ENCODE measurements at regions not wholly inside any gene's neighbourhood (a gene's known extent, or its start where the extent isn't known, plus 50 kb on each side); places are given as distances from the start of the nearest gene placed in this dataset.

DNA sequence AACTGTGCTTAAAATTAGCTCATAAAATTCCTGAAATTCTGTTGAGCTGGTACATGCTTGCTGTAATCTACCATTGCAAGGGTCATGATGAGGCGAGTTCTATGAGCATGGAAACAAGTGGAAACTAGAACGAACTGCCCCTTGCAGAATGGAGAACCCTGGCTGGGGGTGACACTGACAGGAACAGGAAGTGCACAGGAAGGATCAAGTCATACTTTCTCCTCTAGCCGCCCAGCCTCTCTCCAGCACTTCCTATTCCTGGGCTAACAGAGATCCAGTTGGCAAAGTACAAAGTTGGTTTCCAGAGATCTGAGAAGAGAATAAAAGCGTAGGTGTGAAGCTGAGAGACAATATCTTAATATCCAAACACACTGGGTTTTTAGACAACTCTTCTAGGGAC, 414.2 kb upstream of the PODXL start:
- TF ChIP-seq, protein P1, sequence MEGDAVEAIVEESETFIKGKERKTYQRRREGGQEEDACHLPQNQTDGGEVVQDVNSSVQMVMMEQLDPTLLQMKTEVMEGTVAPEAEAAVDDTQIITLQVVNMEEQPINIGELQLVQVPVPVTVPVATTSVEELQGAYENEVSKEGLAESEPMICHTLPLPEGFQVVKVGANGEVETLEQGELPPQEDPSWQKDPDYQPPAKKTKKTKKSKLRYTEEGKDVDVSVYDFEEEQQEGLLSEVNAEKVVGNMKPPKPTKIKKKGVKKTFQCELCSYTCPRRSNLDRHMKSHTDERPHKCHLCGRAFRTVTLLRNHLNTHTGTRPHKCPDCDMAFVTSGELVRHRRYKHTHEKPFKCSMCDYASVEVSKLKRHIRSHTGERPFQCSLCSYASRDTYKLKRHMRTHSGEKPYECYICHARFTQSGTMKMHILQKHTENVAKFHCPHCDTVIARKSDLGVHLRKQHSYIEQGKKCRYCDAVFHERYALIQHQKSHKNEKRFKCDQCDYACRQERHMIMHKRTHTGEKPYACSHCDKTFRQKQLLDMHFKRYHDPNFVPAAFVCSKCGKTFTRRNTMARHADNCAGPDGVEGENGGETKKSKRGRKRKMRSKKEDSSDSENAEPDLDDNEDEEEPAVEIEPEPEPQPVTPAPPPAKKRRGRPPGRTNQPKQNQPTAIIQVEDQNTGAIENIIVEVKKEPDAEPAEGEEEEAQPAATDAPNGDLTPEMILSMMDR (IDR thresholded peaks at IDR 0.05; ENCODE audit: low read depth, low read length, poor library complexity, severe bottlenecking) = no peak
- TF ChIP-seq EZH2phosphoT487 (IDR thresholded peaks at IDR 0.05; ENCODE audit: borderline replicate concordance, low read length) = no peak
